K562 (cell line): ENCODE measurements at regions not wholly inside any gene's neighbourhood (a gene's known extent, or its start where the extent isn't known, plus 50 kb on each side); places are given as distances from the start of the nearest gene placed in this dataset.

Experiments
- CTCF ChIP-seq, 3 experiments: IDR thresholded peaks in 2 of 3; conservative IDR thresholded peaks in 1 of 3; 2 replicates each; pipeline ENCODE4 v1.5.1; 2011 to 2012; ENCODE audit warnings: low read length in 3 of 3, mild to moderate bottlenecking in 3 of 3, control low read depth in 2 of 3, improper control_type of control experiment in 1 of 3, inconsistent platforms in 1 of 3, low read depth in 1 of 3, mixed read lengths in 1 of 3, moderate library complexity in 1 of 3; ENCODE audit not compliant: insufficient read depth in 2 of 3
- EZH2 ChIP-seq: IDR thresholded peaks from 2 replicates; pipeline ENCODE4 v1.6.1; 2012; ENCODE audit warnings: low read depth, mild to moderate bottlenecking, inconsistent platforms, low read length, borderline replicate concordance
- HCFC1 ChIP-seq: IDR thresholded peaks from 2 replicates; pipeline ENCODE4 v1.6.1; 2012; ENCODE audit warnings: low read depth, low read length, improper control_type of control experiment
- REST ChIP-seq, 2 experiments: fragments of 450-650 bp; formaldehyde crosslinking in 1 of 2; IDR thresholded peaks; 2 replicates each; pipeline versions ENCODE4 v1.4.0 to v1.6.1; 2014 to 2020; ENCODE audit warnings: mild to moderate bottlenecking in 2 of 2, borderline replicate concordance in 1 of 2, low read depth in 1 of 2
- TAF7 ChIP-seq: fragments of 450-650 bp; IDR thresholded peaks from 2 replicates; pipeline ENCODE4 v1.6.1; 2016; ENCODE audit warnings: missing genetic modification characterization, missing compliant biosample characterization
- TCF7L2 ChIP-seq: fragments of 150-350 bp; IDR thresholded peaks from 2 replicates; pipeline ENCODE4 v1.6.1; 2016; ENCODE audit warnings: low read depth, mild to moderate bottlenecking, low read length, moderate library complexity

DNA sequence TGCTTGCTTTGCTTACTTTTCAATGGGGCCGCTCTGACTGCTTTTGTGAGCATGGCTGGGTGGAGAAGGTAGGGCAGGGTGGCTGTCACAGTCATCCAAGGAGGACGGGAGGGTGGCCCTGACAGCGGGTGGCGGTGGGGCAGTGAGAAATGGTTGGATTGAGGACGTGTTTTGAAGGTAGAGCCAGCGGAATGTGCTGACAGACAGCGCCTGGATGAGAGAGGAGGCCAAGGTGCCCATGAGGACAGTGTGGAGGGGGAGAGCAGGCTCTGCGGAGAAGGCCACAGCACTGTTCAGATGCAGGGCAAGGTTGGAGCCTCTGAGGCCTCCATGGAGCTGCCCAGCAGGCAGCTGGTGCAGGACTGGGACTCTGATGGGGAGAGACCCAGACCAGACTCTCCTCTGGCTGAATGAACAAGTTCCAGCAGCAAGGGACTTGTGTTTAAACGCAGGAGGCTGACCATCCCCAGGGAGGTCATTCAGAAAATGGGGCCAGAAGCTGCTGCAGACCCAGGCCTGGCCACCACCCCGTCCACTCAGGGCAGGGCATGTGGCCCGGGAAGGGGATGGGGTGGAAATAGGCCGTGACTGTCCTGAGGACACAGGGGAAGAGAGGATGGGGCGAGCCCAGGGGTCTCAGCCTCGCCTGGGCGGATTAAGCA lies 120.3 kb upstream of the PRR20G start:
- TF ChIP-seq HCFC1 (no peak), CTCF (IDR thresholded peaks at IDR 0.05 in 2 of 3, conservative IDR thresholded peaks at IDR 0.05 in 1 of 3; ENCODE audit: insufficient read depth in 2 of 3, low read depth in 1 of 3, low read length in 3 of 3) (no peak), EZH2 (no peak), TCF7L2 (no peak), REST (IDR thresholded peaks at IDR 0.05; ENCODE audit: borderline replicate concordance) (no peak), REST (CRISPR knock-in tag; IDR thresholded peaks at IDR 0.05; ENCODE audit: low read depth) (no peak), TAF7 (tag) (no peak)
